KOPT-K1 (cell line): ENCODE measurements at regions not wholly inside any gene's neighbourhood (a gene's known extent, or its start where the extent isn't known, plus 50 kb on each side); places are given as distances from the start of the nearest gene placed in this dataset.

Experiments used
- H3K27ac ChIP-seq: fragments of 200-600 bp; sonication (generic); 2 replicates; pipeline ENCODE4 v1.5.1; 2016; ENCODE audit warnings: antibody characterized with exemption, mild to moderate bottlenecking, low read depth, low read length; ENCODE audit not compliant: poor library complexity, severe bottlenecking
- H3K36me3 ChIP-seq: fragments of 200-600 bp; sonication (generic); 2 replicates; pipeline ENCODE4 v1.5.1; 2017; ENCODE audit warnings: antibody characterized with exemption, mild to moderate bottlenecking, low read length, moderate library complexity; ENCODE audit not compliant: insufficient read depth
- H3K9me3 ChIP-seq: fragments of 200-600 bp; sonication (generic); 2 replicates; pipeline ENCODE4 v1.5.1; 2017; ENCODE audit warnings: antibody characterized with exemption, low read length, mild to moderate bottlenecking; ENCODE audit not compliant: insufficient read depth, poor library complexity, severe bottlenecking

GRCh38 chr4:144202081-144202480 lies 61.6 kb upstream of the GYPA start:
- Histone ChIP-seq H3K36me3 (no peaks in the 10 kb centered on the region), H3K9me3 (peaks cover 15% of the 10 kb centered on the region), H3K27ac (no peak overlapping the region)

GRCh38 chr4:144203155-144203554 lies 62.6 kb upstream of the GYPA start:
- H3K27ac ChIP-seq: no peak overlapping the region
- H3K36me3 ChIP-seq: no peaks in the 10 kb centered on the region
- peaks cover 4% of the 10 kb centered on the region for H3K9me3 ChIP-seq

- no peak overlapping the region for H3K27ac ChIP-seq
- no peaks in the 10 kb centered on the region for H3K9me3 ChIP-seq
- H3K36me3 ChIP-seq: no peaks in the 10 kb centered on the region
Measured at GRCh38 chr4:144204431-144204830, 63.9 kb upstream of the GYPA start.

GRCh38 chr4:144206711-144207110 lies 66.2 kb upstream of the GYPA start:
- no peaks in the 10 kb centered on the region for H3K9me3 ChIP-seq
- H3K27ac ChIP-seq: no peak overlapping the region
- no peaks in the 10 kb centered on the region for H3K36me3 ChIP-seq

GRCh38 chr4:144208074-144208473 lies 67.6 kb upstream of the GYPA start:
- Histone ChIP-seq H3K9me3 (no peaks in the 10 kb centered on the region), H3K36me3 (no peaks in the 10 kb centered on the region), H3K27ac (no peak overlapping the region)

GRCh38 chr4:144209491-144209890 lies 69.0 kb upstream of the GYPA start:
- H3K27ac ChIP-seq: no peak overlapping the region
- peaks cover 6% of the 10 kb centered on the region for H3K9me3 ChIP-seq
- H3K36me3 ChIP-seq: no peaks in the 10 kb centered on the region

GRCh38 chr4:144213371-144213770 lies 72.9 kb upstream of the GYPA start:
- Histone ChIP-seq H3K27ac (no peak overlapping the region), H3K9me3 (peaks cover 11% of the 10 kb centered on the region), H3K36me3 (no peaks in the 10 kb centered on the region)

- Histone ChIP-seq H3K36me3 (no peaks in the 10 kb centered on the region), H3K27ac (no peak overlapping the region), H3K9me3 (no peaks in the 10 kb centered on the region)
Measured at GRCh38 chr4:144223149-144223548, 82.6 kb upstream of the GYPA start.

GRCh38 chr4:144223661-144224060 lies 83.1 kb upstream of the GYPA start:
- Histone ChIP-seq H3K36me3 (no peaks in the 10 kb centered on the region), H3K9me3 (no peaks in the 10 kb centered on the region), H3K27ac (no peak overlapping the region)

- Histone ChIP-seq H3K27ac (no peak overlapping the region), H3K36me3 (no peaks in the 10 kb centered on the region)
Measured at GRCh38 chr4:144259285-144259684, 118.8 kb upstream of the GYPA start.

GRCh38 chr4:144267084-144267483 lies 126.6 kb upstream of the GYPA start:
- Histone ChIP-seq H3K9me3 (no peaks in the 10 kb centered on the region), H3K36me3 (no peaks in the 10 kb centered on the region), H3K27ac (no peak overlapping the region)

More at GRCh38 chr4:144259285-144259684, 118.8 kb upstream of the GYPA start:
- H3K9me3 ChIP-seq: peaks cover 22% of the 10 kb centered on the region

- Histone ChIP-seq H3K9me3 (no peaks in the 10 kb centered on the region), H3K36me3 (no peaks in the 10 kb centered on the region), H3K27ac (no peak overlapping the region)
Measured at GRCh38 chr4:144280688-144281087, 140.2 kb upstream of the GYPA start.

GRCh38 chr4:144283526-144283925 lies 143.0 kb upstream of the GYPA start:
- peaks cover 2% of the 10 kb centered on the region for H3K9me3 ChIP-seq
- no peaks in the 10 kb centered on the region for H3K36me3 ChIP-seq
- H3K27ac ChIP-seq: no peak overlapping the region

- Histone ChIP-seq H3K9me3 (peaks cover 2% of the 10 kb centered on the region), H3K27ac (no peak overlapping the region), H3K36me3 (no peaks in the 10 kb centered on the region)
Measured at GRCh38 chr4:144284026-144284425, 143.5 kb upstream of the GYPA start.

GRCh38 chr4:144288011-144288903 lies 147.7 kb upstream of the GYPA start:
- peaks cover 2% of the 10 kb centered on the region for H3K9me3 ChIP-seq
- no peak overlapping the region for H3K27ac ChIP-seq
- H3K36me3 ChIP-seq: no peaks in the 10 kb centered on the region
